AG04449 (cell line): ENCODE measurements at regions not wholly inside any gene's neighbourhood (a gene's known extent, or its start where the extent isn't known, plus 50 kb on each side); places are given as distances from the start of the nearest gene placed in this dataset.

Source experiments
- CTCF ChIA-PET: fragments of 350-600 bp; formaldehyde crosslinking; extraction: SDS; loops from one replicate; lab custom pipeline; 2021; ENCODE audit warnings: antibody characterized with exemption; lab: Yijun Ruan, JAX
- POLR2A ChIA-PET: fragments of 400-600, 350-600 bp; formaldehyde crosslinking; extraction: SDS; loops from one replicate; lab custom pipeline; 2020; ENCODE audit warnings: antibody characterized with exemption, inconsistent platforms; lab: Yijun Ruan, JAX
- DNase-seq: peaks from one replicate; pipeline ENCODE4 v3.0.0-alpha.2; 2010; ENCODE audit warnings: low read depth, low spot score
- H3K4me3 ChIP-seq: 2 replicates; pipeline ENCODE4 v1.5.1; 2011; ENCODE audit warnings: low read depth, mild to moderate bottlenecking, control low read depth, low read length
- TF ChIP-seq, protein P1 (sequence below): IDR thresholded peaks from one replicate; pipeline ENCODE4 v1.5.1; 2011; ENCODE audit warnings: mild to moderate bottlenecking, moderate library complexity, low read length, control low read depth, inconsistent platforms; ENCODE audit not compliant: insufficient read depth; ENCODE audit errors: missing control alignments

DNA sequence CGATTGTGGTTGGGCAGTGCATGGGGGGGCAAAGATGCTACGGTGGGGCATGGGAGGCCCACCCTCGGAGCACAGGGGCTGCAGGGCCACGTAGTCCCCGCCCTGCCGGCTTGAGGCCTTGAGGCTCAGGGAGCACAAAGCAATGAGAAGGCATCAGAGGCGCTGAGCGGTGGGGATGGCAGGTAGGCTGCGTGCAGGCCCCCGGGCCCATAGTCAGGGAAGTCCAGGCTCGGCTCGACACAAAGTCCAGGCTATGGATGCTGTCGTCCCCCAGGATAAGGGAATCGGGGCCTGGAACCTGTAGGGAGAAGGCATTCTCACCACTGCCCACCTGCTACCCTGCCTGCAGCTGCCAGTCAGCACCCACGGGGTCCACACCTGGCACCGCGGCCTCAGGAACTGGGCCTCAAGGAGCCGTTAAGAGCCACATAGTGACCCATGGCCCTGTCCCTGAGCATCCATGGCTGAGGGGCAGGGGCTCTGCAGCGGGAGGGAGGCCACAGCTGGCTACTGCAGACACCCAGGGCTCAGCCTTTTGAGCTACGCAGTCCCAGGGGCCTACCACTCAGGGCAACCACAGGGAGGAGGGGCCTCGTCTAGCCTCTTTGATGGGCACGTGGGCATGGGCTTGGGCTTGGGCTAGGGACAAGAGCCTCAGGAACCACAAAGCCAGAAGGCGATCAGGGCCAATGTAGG, 179.7 kb downstream of the IGLL1 start:
- CTCF ChIA-PET, result no interaction called here
- H3K4me3 ChIP-seq, result no peak overlapping the region
- POLR2A ChIA-PET, result no interaction called here
- DNase-seq, result no peak
- TF ChIP-seq, protein P1, sequence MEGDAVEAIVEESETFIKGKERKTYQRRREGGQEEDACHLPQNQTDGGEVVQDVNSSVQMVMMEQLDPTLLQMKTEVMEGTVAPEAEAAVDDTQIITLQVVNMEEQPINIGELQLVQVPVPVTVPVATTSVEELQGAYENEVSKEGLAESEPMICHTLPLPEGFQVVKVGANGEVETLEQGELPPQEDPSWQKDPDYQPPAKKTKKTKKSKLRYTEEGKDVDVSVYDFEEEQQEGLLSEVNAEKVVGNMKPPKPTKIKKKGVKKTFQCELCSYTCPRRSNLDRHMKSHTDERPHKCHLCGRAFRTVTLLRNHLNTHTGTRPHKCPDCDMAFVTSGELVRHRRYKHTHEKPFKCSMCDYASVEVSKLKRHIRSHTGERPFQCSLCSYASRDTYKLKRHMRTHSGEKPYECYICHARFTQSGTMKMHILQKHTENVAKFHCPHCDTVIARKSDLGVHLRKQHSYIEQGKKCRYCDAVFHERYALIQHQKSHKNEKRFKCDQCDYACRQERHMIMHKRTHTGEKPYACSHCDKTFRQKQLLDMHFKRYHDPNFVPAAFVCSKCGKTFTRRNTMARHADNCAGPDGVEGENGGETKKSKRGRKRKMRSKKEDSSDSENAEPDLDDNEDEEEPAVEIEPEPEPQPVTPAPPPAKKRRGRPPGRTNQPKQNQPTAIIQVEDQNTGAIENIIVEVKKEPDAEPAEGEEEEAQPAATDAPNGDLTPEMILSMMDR, result no peak

DNA sequence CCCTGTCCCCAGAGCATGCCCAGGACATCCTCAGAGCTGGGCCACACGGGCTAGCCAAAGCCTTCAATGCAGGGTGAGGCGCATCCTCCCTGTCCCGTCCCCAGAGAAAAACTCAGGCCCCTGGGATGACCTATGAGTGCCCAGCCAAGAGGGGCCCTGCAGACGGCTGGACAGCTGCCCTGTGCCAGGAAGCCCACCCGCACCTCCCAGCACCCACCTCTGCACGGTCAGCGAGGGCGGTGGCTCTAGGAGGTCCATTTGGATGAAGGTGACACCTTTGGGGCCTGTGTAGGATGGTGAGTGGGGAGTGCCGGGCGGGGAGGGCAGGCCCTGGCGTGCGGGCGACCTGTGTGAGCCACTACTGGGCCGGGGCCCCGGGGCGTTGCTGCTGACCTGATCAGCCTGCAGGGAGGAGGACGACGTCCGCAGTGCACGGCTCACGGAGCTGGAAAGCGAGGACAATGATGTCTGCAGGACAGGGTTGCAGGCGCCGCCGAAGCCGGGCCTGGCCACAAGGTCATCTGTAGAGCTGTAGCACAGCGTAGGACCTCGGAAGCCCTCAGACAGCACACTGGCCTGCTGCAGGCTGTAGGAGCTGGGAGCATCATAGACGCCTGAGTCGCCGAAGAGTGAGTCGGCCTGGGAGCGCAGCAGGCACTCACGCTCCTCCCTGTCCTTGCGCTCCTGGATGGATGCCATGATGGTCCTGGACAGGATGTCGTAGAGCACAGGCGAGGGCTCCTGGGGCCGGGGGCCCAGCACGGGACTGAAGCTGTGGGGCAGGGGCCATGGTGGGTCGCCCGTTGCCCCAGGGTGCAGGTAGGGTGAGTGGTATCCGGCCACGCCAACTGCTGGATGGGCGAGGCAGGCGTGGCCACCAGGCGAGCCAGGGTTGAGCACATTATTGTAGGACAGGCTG, 180.5 kb downstream of the IGLL1 start:
- TF ChIP-seq, protein P1, result no peak
- no peak for DNase-seq
- ChIA-PET CTCF (no interaction called here), POLR2A (no interaction called here)
- H3K4me3 ChIP-seq, result no peak overlapping the region

DNA sequence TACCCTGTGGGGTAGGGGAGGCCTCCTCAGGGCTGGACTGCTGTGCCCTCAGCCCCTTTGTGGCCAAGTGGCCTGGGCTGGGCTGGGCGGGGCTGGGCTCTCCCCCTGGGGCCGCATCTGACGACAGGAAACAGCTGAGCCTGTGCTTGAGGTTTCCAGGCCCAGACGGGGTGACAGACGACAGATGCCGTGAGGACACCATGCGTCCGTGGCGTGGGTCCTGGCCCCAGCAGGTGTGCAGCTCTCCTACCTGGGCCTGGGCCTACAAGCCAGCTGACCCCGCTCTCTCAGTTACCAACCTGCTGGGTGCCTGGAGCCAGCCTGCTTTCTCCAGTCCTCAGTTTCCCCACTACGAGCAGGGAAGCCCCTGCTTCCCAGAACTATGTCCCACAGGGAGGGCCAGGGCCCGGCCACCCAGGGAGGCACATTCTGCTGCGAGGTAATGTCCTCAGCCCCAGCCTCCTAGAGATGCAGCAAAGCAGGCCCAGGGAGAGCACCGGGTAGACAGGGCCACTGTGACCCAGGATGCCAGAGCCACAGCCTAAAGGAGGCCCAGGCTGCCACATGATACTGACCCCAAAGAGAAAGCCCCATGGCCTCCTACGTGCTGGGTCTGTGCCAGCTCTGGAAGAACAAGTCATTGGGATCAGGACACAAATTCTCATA, 181.3 kb downstream of the IGLL1 start:
- DNase-seq, result no peak
- POLR2A ChIA-PET, result no interaction called here
- CTCF ChIA-PET, result no interaction called here
- no peak overlapping the region for H3K4me3 ChIP-seq
- TF ChIP-seq, protein P1, result no peak

DNA sequence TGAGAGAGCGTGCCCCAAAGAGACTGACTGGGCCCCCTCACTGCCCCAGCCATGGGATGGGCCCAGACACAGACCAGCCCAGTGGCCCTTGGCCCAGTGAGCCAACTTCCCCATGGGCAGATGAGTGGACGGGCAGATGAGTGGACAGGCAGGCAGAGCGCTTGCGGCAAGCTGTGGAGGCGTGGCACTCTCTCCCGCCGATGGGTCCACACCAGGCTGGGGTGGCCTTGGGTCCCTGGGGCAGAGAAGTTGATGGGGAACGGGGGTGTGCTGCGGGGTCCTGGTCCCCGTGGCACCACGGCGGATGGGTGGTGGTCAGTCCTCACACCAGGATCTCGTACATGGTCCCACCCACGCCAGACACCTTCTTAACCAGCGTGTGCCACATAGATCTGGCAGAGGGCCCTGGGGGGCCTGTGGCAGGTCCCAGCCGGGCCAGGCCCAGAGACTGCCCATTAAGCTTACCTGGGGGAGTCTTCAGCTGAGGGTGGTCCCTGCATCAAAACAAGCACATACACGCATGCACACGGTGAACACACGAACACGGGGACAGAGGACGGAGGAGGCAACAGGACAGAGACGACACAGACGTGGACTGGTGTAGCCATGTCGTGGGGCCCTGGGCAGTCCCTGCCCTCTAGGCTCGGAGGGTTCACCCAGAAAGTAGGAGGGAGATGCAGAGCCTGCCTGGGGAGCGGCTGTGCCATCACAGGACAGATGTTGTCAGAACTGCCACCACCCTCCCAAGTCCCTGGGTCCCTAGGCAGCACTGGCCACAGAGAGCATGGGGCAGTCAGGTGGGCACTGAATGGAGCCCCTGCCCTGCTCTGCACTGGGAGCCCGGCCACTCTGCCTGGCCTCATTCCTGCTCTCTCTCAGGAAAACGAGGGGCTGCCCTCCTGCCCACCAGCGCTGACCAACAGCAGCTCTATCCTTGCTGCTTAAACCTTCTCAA, 182.2 kb downstream of the IGLL1 start:
- ChIA-PET CTCF (no interaction called here), POLR2A (no interaction called here)
- H3K4me3 ChIP-seq, result no peak overlapping the region
- DNase-seq, result no peak
- TF ChIP-seq, protein P1, result no peak

DNA sequence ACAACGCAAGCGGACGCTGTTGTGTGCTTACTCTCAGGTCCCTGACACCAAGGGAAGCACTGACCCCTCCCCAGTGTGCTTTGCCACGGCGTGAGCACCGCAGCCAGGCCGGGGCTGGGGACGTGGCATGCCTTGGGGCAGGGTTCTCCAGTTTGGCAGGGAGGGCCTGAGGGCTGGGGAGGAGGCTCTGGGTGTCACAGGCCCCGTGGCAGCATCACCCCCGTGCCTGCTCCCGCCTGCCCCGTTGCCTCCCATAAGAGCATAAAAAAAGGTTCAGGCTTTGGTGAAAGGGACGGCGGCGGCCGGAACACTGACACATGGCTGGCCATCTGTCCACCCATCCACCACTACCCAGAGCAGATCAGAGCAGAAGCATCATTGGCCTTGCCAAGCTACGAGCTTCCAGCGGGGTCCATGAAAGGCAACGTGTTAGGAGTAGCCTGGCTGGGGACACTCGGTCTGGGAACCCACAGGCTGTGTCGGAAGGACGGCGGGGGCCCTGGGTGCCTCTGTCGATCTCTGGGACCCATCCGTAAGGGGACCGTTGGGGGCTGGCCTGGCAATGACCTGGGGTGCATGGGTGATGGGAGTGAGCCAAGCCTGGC, 183.0 kb downstream of the IGLL1 start:
- CTCF ChIA-PET, result no interaction called here
- POLR2A ChIA-PET, result no interaction called here
- TF ChIP-seq, protein P1, result no peak
- H3K4me3 ChIP-seq, result no peak overlapping the region
- no peak for DNase-seq
